HEK293T (cell line): ENCODE measurements at regions not wholly inside any gene's neighbourhood (a gene's known extent, or its start where the extent isn't known, plus 50 kb on each side); places are given as distances from the start of the nearest gene placed in this dataset.

ENCODE experiments used
- FOXA1 ChIP-seq: fragments of 450-650 bp; IDR thresholded peaks from 2 replicates; pipeline ENCODE4 v1.6.1; 2016; ENCODE audit warnings: mild to moderate bottlenecking
- ZNF384 ChIP-seq: fragments of 450-650 bp; IDR thresholded peaks from 2 replicates; pipeline ENCODE4 v1.6.1; 2016

- TF ChIP-seq ZNF384 (no peak), FOXA1 (no peak)
Observed at GRCh38 chr10:44506386-44506785, 121.5 kb upstream of the CXCL12 start.
